ENCODE measurements at regions not wholly inside any gene's neighbourhood (a gene's known extent, or its start where the extent isn't known, plus 50 kb on each side); places are given as distances from the start of the nearest gene placed in this dataset.
"Not testable (repeated sequence)": the region's sequence is repeated elsewhere in the genome, so short reads cannot be mapped to it uniquely, and the experiment has no call there.

DNA sequence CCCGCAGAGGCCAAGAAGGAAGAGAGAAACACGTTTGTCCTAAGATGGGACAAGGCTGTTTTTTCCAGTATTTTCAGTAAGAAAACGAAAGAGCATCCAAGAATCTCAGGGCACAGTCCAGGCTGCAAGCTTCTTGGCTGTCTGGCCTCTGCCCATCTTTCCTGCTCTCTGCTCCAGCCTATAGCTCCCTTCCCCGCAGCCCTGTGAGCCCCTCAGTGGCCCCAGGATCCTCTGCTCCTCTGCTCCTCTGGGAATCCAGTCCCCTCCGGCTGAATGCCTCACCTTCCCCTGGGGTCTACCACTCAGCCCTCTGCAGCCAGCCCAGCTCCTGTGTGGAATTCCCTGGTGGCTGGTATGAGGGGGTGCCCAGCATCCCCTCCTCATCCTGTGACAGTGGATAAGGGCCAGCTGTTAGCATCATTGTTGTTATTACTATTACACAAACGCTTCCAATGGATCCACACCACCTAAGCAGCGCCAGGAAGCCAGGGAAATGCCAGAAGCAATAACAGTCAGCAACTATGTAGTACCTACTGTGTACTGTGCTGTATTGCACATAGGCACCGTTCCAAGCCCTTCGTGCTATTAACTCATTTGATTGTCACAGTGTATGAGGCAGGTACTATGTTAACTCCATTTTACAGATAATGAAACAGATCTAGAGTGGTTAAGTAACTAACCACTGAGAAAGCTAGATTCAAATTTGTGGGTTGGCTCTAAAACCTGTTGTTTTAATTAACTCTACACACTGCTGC lies 60.3 kb upstream of the PTPN1 start:
- no peaks in the 10 kb centered on the region for H3K27me3 ChIP-seq (ENCODE audit: insufficient read depth in 3 of 3, low read length in 2 of 3)
- TF ChIP-seq, protein P1, sequence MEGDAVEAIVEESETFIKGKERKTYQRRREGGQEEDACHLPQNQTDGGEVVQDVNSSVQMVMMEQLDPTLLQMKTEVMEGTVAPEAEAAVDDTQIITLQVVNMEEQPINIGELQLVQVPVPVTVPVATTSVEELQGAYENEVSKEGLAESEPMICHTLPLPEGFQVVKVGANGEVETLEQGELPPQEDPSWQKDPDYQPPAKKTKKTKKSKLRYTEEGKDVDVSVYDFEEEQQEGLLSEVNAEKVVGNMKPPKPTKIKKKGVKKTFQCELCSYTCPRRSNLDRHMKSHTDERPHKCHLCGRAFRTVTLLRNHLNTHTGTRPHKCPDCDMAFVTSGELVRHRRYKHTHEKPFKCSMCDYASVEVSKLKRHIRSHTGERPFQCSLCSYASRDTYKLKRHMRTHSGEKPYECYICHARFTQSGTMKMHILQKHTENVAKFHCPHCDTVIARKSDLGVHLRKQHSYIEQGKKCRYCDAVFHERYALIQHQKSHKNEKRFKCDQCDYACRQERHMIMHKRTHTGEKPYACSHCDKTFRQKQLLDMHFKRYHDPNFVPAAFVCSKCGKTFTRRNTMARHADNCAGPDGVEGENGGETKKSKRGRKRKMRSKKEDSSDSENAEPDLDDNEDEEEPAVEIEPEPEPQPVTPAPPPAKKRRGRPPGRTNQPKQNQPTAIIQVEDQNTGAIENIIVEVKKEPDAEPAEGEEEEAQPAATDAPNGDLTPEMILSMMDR (IDR thresholded peaks at IDR 0.05), result no peak
- no peaks in the 10 kb centered on the region for H3K36me3 ChIP-seq (ENCODE audit: insufficient read depth in 1 of 2, low read depth in 1 of 2)
- no peak overlapping the region for H3K27ac ChIP-seq
- H3K9me3 ChIP-seq, result no peaks in the 10 kb centered on the region
- ATAC-seq (no peak), DNase-seq (no peak)
- peaks cover 13% of the 10 kb centered on the region for H3K4me1 ChIP-seq
- intact Hi-C loops (cut with DNase I), result no loop called here
- 62 to 67% (median 63%) methylated on average over 9 of the region's 9 CpGs for WGBS, 3 donors
- no peak overlapping the region for H3K4me3 ChIP-seq

DNA sequence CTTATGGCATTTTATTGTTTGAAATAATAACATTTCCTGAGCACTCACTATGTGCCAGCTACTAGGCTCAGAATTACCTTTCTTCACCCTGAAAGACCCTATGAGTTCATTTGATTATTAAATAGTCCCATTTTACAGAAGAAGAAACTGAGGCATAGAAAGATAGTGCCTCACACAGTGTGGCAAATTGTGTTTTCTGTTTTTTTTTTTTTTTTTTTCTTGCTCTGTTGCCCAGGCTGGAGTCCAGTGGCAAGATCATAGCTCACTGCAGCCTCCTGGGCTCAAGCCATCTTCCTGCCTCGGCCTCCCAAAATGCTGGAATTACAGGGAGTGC lies 59.7 kb upstream of the PTPN1 start:
- Histone ChIP-seq H3K27ac (no peak overlapping the region), H3K4me3 (no peak overlapping the region), H3K9me3 (no peaks in the 10 kb centered on the region), H3K4me1 (peaks cover 13% of the 10 kb centered on the region), H3K27me3 (ENCODE audit: insufficient read depth in 3 of 3, low read length in 2 of 3) (no peaks in the 10 kb centered on the region), H3K36me3 (ENCODE audit: insufficient read depth in 1 of 2, low read depth in 1 of 2) (no peaks in the 10 kb centered on the region)
- intact Hi-C loops (cut with DNase I), result no loop called here
- ATAC-seq (peak in 1 of 4 donors; percentile 21), DNase-seq (no peak)
- TF ChIP-seq, protein P1 (IDR thresholded peaks at IDR 0.05), result no peak
- 29 to 91% (median 48%) methylated on average over 1 of the region's 1 CpG for whole genome bisulfite sequencing, 3 donors

DNA sequence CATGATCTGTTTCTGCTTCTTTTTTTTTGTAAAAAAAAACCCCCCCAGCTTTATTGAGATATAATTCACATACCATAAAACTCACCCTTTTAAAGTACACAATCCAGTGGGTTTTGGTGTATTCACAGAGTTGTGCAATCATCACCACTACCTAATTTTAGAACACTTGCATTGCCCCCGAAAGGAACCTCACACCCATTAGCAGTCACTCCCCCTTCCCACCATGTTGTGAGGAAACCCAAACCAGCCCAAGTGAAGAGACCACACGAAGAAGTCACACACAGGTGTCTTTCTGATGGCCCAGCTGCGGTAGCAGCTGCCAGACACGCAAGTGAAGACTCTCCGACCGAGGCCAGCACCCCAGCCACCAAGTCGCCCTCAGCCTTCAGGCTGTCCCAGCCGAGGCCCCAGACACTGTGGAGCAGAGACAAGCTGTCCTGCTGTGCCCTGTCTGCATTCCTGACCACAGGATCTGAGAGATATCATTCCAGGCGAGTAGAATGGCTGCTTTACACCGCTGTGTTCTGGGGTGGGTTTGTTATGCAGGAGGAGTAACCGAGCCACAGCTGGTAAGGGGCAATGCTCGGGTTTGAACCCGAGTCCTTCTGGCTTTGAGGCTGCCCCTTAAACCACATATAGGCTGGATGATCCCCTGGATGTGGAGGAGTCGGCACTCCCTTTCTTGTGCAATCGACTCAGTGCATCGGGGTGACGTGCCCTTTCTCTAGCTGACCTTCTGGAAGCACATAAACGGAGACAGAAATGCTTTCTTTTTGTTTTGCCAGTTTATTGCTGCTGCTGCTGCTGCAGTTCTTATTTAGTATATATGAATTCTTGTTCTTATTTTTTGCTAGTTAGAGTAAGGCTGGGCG lies 59.1 kb upstream of the PTPN1 start:
- H3K36me3 ChIP-seq (ENCODE audit: insufficient read depth in 1 of 2, low read depth in 1 of 2), result no peaks in the 10 kb centered on the region
- peak overlapping the region; percentile 45 for H3K4me3 ChIP-seq
- intact Hi-C loops (cut with DNase I), result no loop called here
- no peaks in the 10 kb centered on the region for H3K27me3 ChIP-seq (ENCODE audit: insufficient read depth in 3 of 3, low read length in 2 of 3)
- peak overlapping the region; percentile 65 for H3K27ac ChIP-seq
- ATAC-seq (peak; percentile 56 to 86 (median 78)), DNase-seq (peak; percentile 41 to 64)
- peaks cover 13% of the 10 kb centered on the region for H3K4me1 ChIP-seq
- WGBS, 3 donors, result 16 to 32% (median 19%) methylated on average over 19 of the region's 19 CpGs
- TF ChIP-seq, protein P1 (IDR thresholded peaks at IDR 0.05), result no peak
- no peaks in the 10 kb centered on the region for H3K9me3 ChIP-seq

DNA sequence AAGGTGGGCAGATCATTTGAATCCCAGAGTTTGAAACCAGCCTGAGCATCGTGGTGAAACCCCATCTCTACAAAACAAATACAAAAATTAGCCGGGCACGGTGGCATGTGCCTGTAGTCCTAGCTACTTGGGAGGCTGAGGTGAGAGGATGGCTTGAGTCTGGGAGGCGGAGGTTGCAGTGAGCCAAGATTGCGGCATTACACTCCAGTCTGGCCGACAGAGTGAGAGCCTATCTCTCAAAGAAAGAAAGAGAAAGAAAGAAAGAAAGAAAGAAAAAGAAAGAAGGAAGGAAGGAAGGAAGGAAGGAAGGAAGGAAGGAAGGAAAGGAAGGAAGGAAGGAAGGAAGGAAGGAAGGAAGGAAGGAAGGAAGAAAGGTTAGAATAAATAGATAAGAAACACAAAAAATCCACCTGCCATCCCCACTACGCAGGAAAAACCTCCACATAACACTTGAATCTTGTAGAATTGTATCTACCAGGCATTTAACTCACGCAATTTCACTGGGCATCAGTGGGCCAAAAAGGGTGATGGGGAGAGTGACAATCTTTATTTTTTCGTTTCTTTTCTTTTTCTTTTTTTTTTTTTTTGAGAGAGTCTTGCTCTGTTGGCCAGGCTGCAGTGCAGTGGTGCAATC lies 58.3 kb upstream of the PTPN1 start:
- peaks cover 13% of the 10 kb centered on the region for H3K4me1 ChIP-seq
- H3K9me3 ChIP-seq; H3K36me3 ChIP-seq (ENCODE audit: insufficient read depth in 1 of 2, low read depth in 1 of 2); ATAC-seq; H3K27me3 ChIP-seq (ENCODE audit: insufficient read depth in 3 of 3, low read length in 2 of 3); DNase-seq; intact Hi-C loops (cut with DNase I): not testable (repeated sequence)
- peak overlapping the region; percentile 45 for H3K4me3 ChIP-seq
- peak overlapping the region; percentile 65 for H3K27ac ChIP-seq
- 70 to 80% (median 75%) methylated on average over 9 of the region's 9 CpGs for WGBS, 3 donors
